Endothelial cell of umbilical vein (primary cell): ENCODE measurements at regions not wholly inside any gene's neighbourhood (a gene's known extent, or its start where the extent isn't known, plus 50 kb on each side); places are given as distances from the start of the nearest gene placed in this dataset.
"Not testable (repeated sequence)": the region's sequence is repeated elsewhere in the genome, so short reads cannot be mapped to it uniquely, and the experiment has no call there.

Source experiments
- BruUV-seq: library from RNA; stranded (reverse); fragments of 400-500 nt; replicated peaks from 2 replicates; lab custom pipeline; 2021; lab: Mats Ljungman, UMichigan
- CTCF ChIA-PET: fragments of 300-600, 350-600 bp; sonication (Branson Sonifier 250); formaldehyde crosslinking; loops from one replicate; lab custom pipeline; 2021; ENCODE audit warnings: antibody characterized with exemption, inconsistent platforms; lab: Charles Lee
- POLR2A ChIA-PET: fragments of 300-600, 350-600 bp; sonication (Branson Sonifier 250); formaldehyde crosslinking; loops from one replicate; lab custom pipeline; 2021; ENCODE audit warnings: antibody characterized with exemption, inconsistent platforms; lab: Charles Lee
- DNase-seq: peaks from one replicate; pipeline ENCODE4 v3.0.0-alpha.2; 2011; ENCODE audit warnings: low read depth, low spot score
- FAIRE-seq: peaks from 2 replicates; lab custom pipeline; 2011; peaks lifted over from hg19 to GRCh38; lab: Jason Lieb, UNC
- H2AFZ ChIP-seq: 2 replicates; pipeline ENCODE4 v1.6.0; 2012; ENCODE audit warnings: low read depth, low read length, control low read depth, inconsistent platforms
- H3K27ac ChIP-seq: 2 replicates; pipeline ENCODE4 v1.5.1; 2011; ENCODE audit warnings: low read depth, mild to moderate bottlenecking, control low read depth, low read length, moderate library complexity; ENCODE audit not compliant: insufficient read depth
- H3K27me3 ChIP-seq, 2 experiments: 2 replicates each; pipeline versions ENCODE4 v1.6.0 to v1.6.1; 2011; ENCODE audit warnings: low read length in 2 of 2, mixed read lengths in 1 of 2; ENCODE audit not compliant: control insufficient read depth in 2 of 2, insufficient read depth in 2 of 2
- H3K36me3 ChIP-seq, 2 experiments: 2 replicates in 1 of 2; 3 replicates in 1 of 2; pipeline ENCODE4 v1.5.1; 2011; ENCODE audit warnings: low read length in 2 of 2, mild to moderate bottlenecking in 1 of 2, moderate library complexity in 1 of 2; ENCODE audit not compliant: control insufficient read depth in 2 of 2, insufficient read depth in 2 of 2; ENCODE audit errors: extremely low read depth in 1 of 2
- H3K4me1 ChIP-seq: 3 replicates; pipeline ENCODE4 v1.5.1; 2011; ENCODE audit warnings: mild to moderate bottlenecking, low read length; ENCODE audit not compliant: control insufficient read depth, insufficient read depth; ENCODE audit errors: extremely low read depth
- H3K4me2 ChIP-seq: 2 replicates; pipeline ENCODE4 v1.6.1; 2011; ENCODE audit warnings: low read length, control low read depth, mixed read lengths; ENCODE audit not compliant: insufficient read depth
- H3K4me3 ChIP-seq, 3 experiments: fragments of 200-600 bp in 1 of 3; sonication (generic), shearing (Covaris generic) in 1 of 3; replicated peaks in 1 of 3; 2 replicates each; pipeline ENCODE4 v1.5.1; 2011 to 2016; ENCODE audit warnings: control low read depth in 3 of 3, low read length in 3 of 3, mild to moderate bottlenecking in 2 of 3, inconsistent platforms in 1 of 3, low read depth in 1 of 3, moderate library complexity in 1 of 3; ENCODE audit not compliant: insufficient read depth in 1 of 3
- H3K79me2 ChIP-seq: 2 replicates; pipeline ENCODE4 v1.6.0; 2012; ENCODE audit warnings: low read length, inconsistent platforms; ENCODE audit not compliant: control insufficient read depth, insufficient read depth
- H3K9ac ChIP-seq: replicated peaks from 2 replicates; pipeline ENCODE3; 2011; ENCODE audit warnings: low read length, control low read depth; ENCODE audit not compliant: insufficient read depth; ENCODE audit errors: extremely low read depth
- H3K9me1 ChIP-seq: replicated peaks from 3 replicates; pipeline ENCODE4 v1.6.0; 2011; ENCODE audit warnings: mild to moderate bottlenecking, low read length; ENCODE audit not compliant: control insufficient read depth, insufficient read depth; ENCODE audit errors: extremely low read depth
- H3K9me3 ChIP-seq: replicated peaks from 2 replicates; pipeline ENCODE4 v1.5.1; 2012; ENCODE audit warnings: low read length, inconsistent platforms; ENCODE audit not compliant: control insufficient read depth, insufficient read depth
- H4K20me1 ChIP-seq: replicated peaks from 2 replicates; pipeline ENCODE3; 2011; ENCODE audit warnings: mild to moderate bottlenecking, low read length; ENCODE audit not compliant: control insufficient read depth, insufficient read depth; ENCODE audit errors: extremely low read depth
- CTCF ChIP-seq, 2 donors: IDR thresholded peaks; 1 replicate in 1 of 2; 2 replicates in 1 of 2; pipeline ENCODE4 v1.5.1; 2011; ENCODE audit warnings: low read length in 2 of 2, mild to moderate bottlenecking in 2 of 2, moderate library complexity in 2 of 2, control low read depth in 1 of 2, inconsistent platforms in 1 of 2, low read depth in 1 of 2; ENCODE audit not compliant: insufficient read depth in 1 of 2; ENCODE audit errors: extremely low read depth in 1 of 2
- EZH2 ChIP-seq: IDR thresholded peaks from 2 replicates; pipeline ENCODE4 v1.6.1; 2012; ENCODE audit warnings: borderline replicate concordance, low read depth, mild to moderate bottlenecking, moderate library complexity, low read length, inconsistent platforms; ENCODE audit not compliant: severe bottlenecking
- FOS ChIP-seq: IDR thresholded peaks from 2 replicates; pipeline ENCODE4 v1.6.1; 2011; ENCODE audit warnings: mild to moderate bottlenecking, low read length, moderate library complexity, borderline replicate concordance; ENCODE audit not compliant: insufficient read depth
- GATA2 ChIP-seq: IDR thresholded peaks from 2 replicates; pipeline ENCODE4 v1.7.0; 2011; ENCODE audit warnings: low read depth, mild to moderate bottlenecking, moderate library complexity, mixed read lengths, low read length; ENCODE audit not compliant: insufficient read length, insufficient read depth
- JUN ChIP-seq: IDR thresholded peaks from 2 replicates; pipeline ENCODE4 v1.6.1; 2011; ENCODE audit warnings: borderline replicate concordance, low read depth; ENCODE audit not compliant: insufficient read length, insufficient read depth
- MYC ChIP-seq: IDR thresholded peaks from one replicate; pipeline ENCODE4 v1.6.1; 2011; ENCODE audit warnings: mild to moderate bottlenecking, low read depth, low read length
- POLR2A ChIP-seq: IDR thresholded peaks from 2 replicates; pipeline ENCODE4 v1.6.1; 2012; ENCODE audit warnings: low read depth, mild to moderate bottlenecking, control low read depth, low read length
- POLR2AphosphoS5 ChIP-seq: IDR thresholded peaks from 2 replicates; pipeline ENCODE4 v1.6.1; 2012; ENCODE audit warnings: low read depth, mild to moderate bottlenecking, control low read depth, low read length, moderate library complexity; ENCODE audit not compliant: insufficient read depth
- dilution Hi-C: fragments of 300-500 bp; cut with MboI; formaldehyde crosslinking; loops from one replicate; pipeline ENCODE4 v1.15.0; 2019; ENCODE audit warnings: low sequenced_read_pairs; ENCODE audit not compliant: extremely low pct_ligation_motif_present
- intact Hi-C: fragments of 100-400 bp; cut with micrococcal nuclease; formaldehyde crosslinking; loops from one replicate; pipeline ENCODE4 v1.10.0; 2022
- TF ChIP-seq, protein P1 (sequence below): IDR thresholded peaks from 2 replicates; pipeline ENCODE4 v1.6.1; 2011; ENCODE audit not compliant: insufficient read depth, insufficient read length

DNA sequence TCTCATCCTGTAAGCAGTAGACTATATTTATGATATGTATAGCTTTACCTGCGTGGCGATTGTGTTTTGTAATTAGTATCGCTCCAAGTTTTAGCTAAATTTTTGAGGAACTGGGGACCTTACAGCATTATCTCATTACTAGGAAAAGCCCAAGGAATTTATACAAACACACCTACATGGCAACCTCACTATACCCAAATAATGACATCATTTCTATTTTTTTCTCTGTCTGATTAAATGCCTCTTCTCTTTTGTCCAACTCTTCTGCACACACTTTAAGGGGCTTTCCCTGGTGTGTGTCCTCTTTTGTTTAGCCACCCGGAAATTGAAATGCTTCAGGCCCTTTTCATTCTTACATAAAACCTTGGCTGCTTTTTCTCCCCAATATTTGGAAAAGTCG, 82.9 kb upstream of the EXOC2 start:
- intact Hi-C loops: no loop called here
- FAIRE-seq: no peak
- no TSS peak for BruUV-seq

GRCh38 chr6:771683-772082, 78.7 kb upstream of the EXOC2 start:
- H3K4me1 ChIP-seq, H3K9ac ChIP-seq, POLR2A ChIA-PET, H3K9me1 ChIP-seq, H3K4me3 ChIP-seq, H4K20me1 ChIP-seq, BruUV-seq, CTCF ChIA-PET, H3K9me3 ChIP-seq, intact Hi-C loops, H3K27me3 ChIP-seq, H3K79me2 ChIP-seq, DNase-seq, H2AFZ ChIP-seq, H3K27ac ChIP-seq, H3K4me2 ChIP-seq, H3K36me3 ChIP-seq, dilution Hi-C loops, FAIRE-seq: not testable (repeated sequence)

More for the DNA sequence above, 82.9 kb upstream of the EXOC2 start:
- dilution Hi-C loops: no loop called here
- H3K4me3 ChIP-seq: no peak overlapping the region
- H3K79me2 ChIP-seq: no peaks in the 10 kb centered on the region
- H3K36me3 ChIP-seq: no peaks in the 10 kb centered on the region
- no peaks in the 10 kb centered on the region for H4K20me1 ChIP-seq
- no peak for DNase-seq
- H2AFZ ChIP-seq: no peak overlapping the region
- no peaks in the 10 kb centered on the region for H3K4me1 ChIP-seq
- ChIA-PET POLR2A (no interaction called here), CTCF (interaction anchor here (0.9 kb wide), 1 partner anchor 183 kb away, joined by 3 read pairs; no protein-coding TSS in a partner anchor)
- no peaks in the 10 kb centered on the region for H3K9me1 ChIP-seq
- no peak overlapping the region for H3K9ac ChIP-seq
- H3K9me3 ChIP-seq: no peaks in the 10 kb centered on the region
- H3K27ac ChIP-seq: no peak overlapping the region
- no peak overlapping the region for H3K4me2 ChIP-seq
- no peaks in the 10 kb centered on the region for H3K27me3 ChIP-seq
- TF ChIP-seq, protein P1, sequence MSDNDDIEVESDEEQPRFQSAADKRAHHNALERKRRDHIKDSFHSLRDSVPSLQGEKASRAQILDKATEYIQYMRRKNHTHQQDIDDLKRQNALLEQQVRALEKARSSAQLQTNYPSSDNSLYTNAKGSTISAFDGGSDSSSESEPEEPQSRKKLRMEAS: no peak
- TF ChIP-seq FOS: no peak
- no peak for TF ChIP-seq POLR2AphosphoS5
- TF ChIP-seq CTCF (IDR thresholded peaks at IDR 0.05; ENCODE audit: extremely low read depth in 1 of 2, insufficient read depth in 1 of 2, low read depth in 1 of 2, low read length in 2 of 2): no peak
- no peak for TF ChIP-seq GATA2
- no peak for TF ChIP-seq MYC
- TF ChIP-seq EZH2: no peak
- no peak for TF ChIP-seq POLR2A
- no peak for TF ChIP-seq JUN
